ENCODE measurements at regions not wholly inside any gene's neighbourhood (a gene's known extent, or its start where the extent isn't known, plus 50 kb on each side); places are given as distances from the start of the nearest gene placed in this dataset.

DNA sequence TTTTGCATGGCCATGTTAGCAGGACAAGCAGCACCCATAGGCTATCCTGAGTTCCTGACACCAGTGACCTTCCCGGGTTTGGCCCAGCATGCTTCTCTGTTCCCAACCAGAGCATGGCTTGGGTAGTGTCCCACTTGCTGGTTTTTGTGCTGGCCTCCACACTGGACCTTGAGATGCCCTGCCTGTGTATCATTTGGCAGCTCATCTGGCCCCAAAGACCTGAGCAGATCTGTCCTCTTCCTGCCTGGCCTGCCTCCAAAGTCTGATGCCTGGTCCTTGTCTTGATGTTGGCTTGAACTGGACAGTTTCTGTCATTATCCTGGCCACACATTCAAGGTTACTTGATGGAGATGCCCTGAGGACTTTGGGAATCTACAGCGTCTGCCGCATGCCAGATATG lies 590.7 kb upstream of the KLF4 start:
- peaks cover 9% of the 10 kb centered on the region for H3K4me1 Mint-ChIP-seq (ENCODE audit: unreplicated experiment)
- H3K27ac Mint-ChIP-seq (ENCODE audit: unreplicated experiment) = no peak overlapping the region
- no peaks in the 10 kb centered on the region for H3K36me3 Mint-ChIP-seq (ENCODE audit: unreplicated experiment)
- DNase-seq (ENCODE audit: extremely low spot score, unreplicated experiment) = no peak
- H3K4me3 Mint-ChIP-seq (ENCODE audit: unreplicated experiment) = no peak overlapping the region
- no peaks in the 10 kb centered on the region for H3K9me3 Mint-ChIP-seq (ENCODE audit: unreplicated experiment)
- TF ChIP-seq, protein P1, sequence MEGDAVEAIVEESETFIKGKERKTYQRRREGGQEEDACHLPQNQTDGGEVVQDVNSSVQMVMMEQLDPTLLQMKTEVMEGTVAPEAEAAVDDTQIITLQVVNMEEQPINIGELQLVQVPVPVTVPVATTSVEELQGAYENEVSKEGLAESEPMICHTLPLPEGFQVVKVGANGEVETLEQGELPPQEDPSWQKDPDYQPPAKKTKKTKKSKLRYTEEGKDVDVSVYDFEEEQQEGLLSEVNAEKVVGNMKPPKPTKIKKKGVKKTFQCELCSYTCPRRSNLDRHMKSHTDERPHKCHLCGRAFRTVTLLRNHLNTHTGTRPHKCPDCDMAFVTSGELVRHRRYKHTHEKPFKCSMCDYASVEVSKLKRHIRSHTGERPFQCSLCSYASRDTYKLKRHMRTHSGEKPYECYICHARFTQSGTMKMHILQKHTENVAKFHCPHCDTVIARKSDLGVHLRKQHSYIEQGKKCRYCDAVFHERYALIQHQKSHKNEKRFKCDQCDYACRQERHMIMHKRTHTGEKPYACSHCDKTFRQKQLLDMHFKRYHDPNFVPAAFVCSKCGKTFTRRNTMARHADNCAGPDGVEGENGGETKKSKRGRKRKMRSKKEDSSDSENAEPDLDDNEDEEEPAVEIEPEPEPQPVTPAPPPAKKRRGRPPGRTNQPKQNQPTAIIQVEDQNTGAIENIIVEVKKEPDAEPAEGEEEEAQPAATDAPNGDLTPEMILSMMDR (IDR thresholded peaks at IDR 0.05) = no peak
- peaks cover 3% of the 10 kb centered on the region for H3K27me3 Mint-ChIP-seq (ENCODE audit: unreplicated experiment)

DNA sequence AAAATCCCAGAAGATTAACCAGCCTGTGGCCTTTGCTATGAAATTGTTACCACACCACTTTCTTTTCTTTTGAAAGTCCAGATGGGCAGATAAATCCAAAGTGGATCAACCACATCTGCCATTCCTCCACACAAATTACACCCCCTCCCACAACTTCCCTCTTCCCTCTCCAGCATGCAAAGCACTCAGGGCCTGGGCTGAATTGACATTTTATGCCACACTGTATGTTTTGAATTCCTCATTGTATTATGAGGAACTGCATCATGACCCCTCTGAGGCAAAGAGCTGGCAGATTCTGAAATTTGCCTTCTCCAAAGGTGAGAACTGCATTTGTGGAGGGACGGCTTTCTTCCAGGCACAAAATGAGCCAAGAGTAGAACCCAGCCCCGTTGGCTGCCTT lies 589.2 kb upstream of the KLF4 start:
- peaks cover 3% of the 10 kb centered on the region for H3K27me3 Mint-ChIP-seq (ENCODE audit: unreplicated experiment)
- H3K27ac Mint-ChIP-seq (ENCODE audit: unreplicated experiment) = no peak overlapping the region
- H3K36me3 Mint-ChIP-seq (ENCODE audit: unreplicated experiment) = no peaks in the 10 kb centered on the region
- peaks cover 9% of the 10 kb centered on the region for H3K4me1 Mint-ChIP-seq (ENCODE audit: unreplicated experiment)
- TF ChIP-seq, protein P1 (IDR thresholded peaks at IDR 0.05) = no peak
- H3K9me3 Mint-ChIP-seq (ENCODE audit: unreplicated experiment) = no peaks in the 10 kb centered on the region
- no peak overlapping the region for H3K4me3 Mint-ChIP-seq (ENCODE audit: unreplicated experiment)
- DNase-seq (ENCODE audit: extremely low spot score, unreplicated experiment) = no peak

DNA sequence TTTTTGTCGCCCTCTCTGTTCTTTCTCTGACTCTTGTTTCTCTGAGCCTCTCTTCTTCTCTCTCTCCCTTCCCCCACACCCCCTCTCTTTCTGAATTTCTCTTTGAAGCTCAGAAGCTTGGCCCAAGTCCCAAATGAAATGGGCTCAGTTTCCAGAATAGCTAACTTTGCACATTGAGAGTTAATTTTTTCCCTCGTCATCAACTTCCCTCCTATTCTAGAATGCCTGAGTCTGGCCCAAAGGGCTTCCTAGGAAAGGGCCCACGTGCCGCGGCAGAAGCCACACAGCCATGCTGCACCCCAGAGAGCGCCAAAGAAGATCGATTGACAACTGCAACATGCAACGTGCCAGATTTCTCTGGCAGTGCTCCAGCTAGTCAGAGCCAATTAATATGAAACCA lies 588.8 kb upstream of the KLF4 start:
- H3K27ac Mint-ChIP-seq (ENCODE audit: unreplicated experiment) = no peak overlapping the region
- H3K9me3 Mint-ChIP-seq (ENCODE audit: unreplicated experiment) = no peaks in the 10 kb centered on the region
- no peak for DNase-seq (ENCODE audit: extremely low spot score, unreplicated experiment)
- H3K27me3 Mint-ChIP-seq (ENCODE audit: unreplicated experiment) = peaks cover 1% of the 10 kb centered on the region
- H3K36me3 Mint-ChIP-seq (ENCODE audit: unreplicated experiment) = no peaks in the 10 kb centered on the region
- TF ChIP-seq, protein P1 (IDR thresholded peaks at IDR 0.05) = no peak
- H3K4me3 Mint-ChIP-seq (ENCODE audit: unreplicated experiment) = no peak overlapping the region
- peaks cover 9% of the 10 kb centered on the region for H3K4me1 Mint-ChIP-seq (ENCODE audit: unreplicated experiment)

DNA sequence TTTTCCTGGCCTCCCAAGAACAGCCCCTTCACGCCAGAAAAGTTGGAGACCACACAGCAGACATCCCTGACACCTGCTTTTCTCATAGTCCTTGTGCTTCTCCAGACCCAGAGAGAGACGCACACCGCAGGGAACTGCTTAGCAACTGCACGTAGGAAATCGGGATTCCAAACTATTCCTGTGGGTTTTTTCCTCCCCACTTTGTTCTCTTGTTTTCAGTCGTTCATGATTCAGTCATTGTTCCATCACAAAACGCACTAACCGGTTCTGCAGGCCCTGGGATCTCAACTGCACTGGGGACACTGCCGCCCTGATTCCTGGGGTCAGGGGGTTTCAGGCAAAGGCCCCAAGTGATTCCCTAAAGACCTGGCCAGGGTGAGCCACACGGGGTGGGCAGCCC lies 588.0 kb upstream of the KLF4 start:
- Mint-ChIP-seq H3K27me3 (ENCODE audit: unreplicated experiment) (no peaks in the 10 kb centered on the region), H3K27ac (ENCODE audit: unreplicated experiment) (no peak overlapping the region), H3K4me3 (ENCODE audit: unreplicated experiment) (no peak overlapping the region), H3K36me3 (ENCODE audit: unreplicated experiment) (no peaks in the 10 kb centered on the region), H3K4me1 (ENCODE audit: unreplicated experiment) (peaks cover 9% of the 10 kb centered on the region), H3K9me3 (ENCODE audit: unreplicated experiment) (no peaks in the 10 kb centered on the region)
- no peak for DNase-seq (ENCODE audit: extremely low spot score, unreplicated experiment)
- TF ChIP-seq, protein P1 (IDR thresholded peaks at IDR 0.05) = no peak

DNA sequence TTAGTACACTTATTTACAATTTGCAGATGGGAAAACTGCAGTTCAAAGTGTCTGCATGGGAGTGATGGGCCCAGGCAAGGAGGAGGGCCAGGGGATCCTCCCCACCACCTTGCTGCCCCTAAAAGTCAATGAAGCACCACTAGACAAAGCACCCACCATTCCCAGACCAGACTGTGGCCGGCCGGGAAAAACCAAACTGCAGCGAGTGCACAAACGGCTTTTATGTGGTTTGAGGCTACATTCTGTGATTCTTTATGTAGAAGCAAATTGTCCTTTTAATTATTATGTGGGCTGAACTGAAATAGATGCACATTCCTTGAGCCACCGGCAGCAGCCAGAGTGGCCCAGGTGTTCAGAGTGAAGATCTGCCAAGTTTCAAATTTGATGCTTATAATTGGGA lies 585.3 kb upstream of the KLF4 start:
- H3K27me3 Mint-ChIP-seq (ENCODE audit: unreplicated experiment) = no peaks in the 10 kb centered on the region
- no peaks in the 10 kb centered on the region for H3K9me3 Mint-ChIP-seq (ENCODE audit: unreplicated experiment)
- TF ChIP-seq, protein P1 (IDR thresholded peaks at IDR 0.05) = no peak
- no peaks in the 10 kb centered on the region for H3K36me3 Mint-ChIP-seq (ENCODE audit: unreplicated experiment)
- no peak overlapping the region for H3K4me3 Mint-ChIP-seq (ENCODE audit: unreplicated experiment)
- no peak for DNase-seq (ENCODE audit: extremely low spot score, unreplicated experiment)
- no peak overlapping the region for H3K27ac Mint-ChIP-seq (ENCODE audit: unreplicated experiment)
- H3K4me1 Mint-ChIP-seq (ENCODE audit: unreplicated experiment) = peaks cover 9% of the 10 kb centered on the region

All from osteocyte (in vitro differentiated cells).